GM19324 (cell line): ENCODE measurements at regions not wholly inside any gene's neighbourhood (a gene's known extent, or its start where the extent isn't known, plus 50 kb on each side); places are given as distances from the start of the nearest gene placed in this dataset.
A peak's percentile ranks its signal among the peaks of the same experiment; 100 is the strongest.
"Not testable (repeated sequence)": the region's sequence is repeated elsewhere in the genome, so short reads cannot be mapped to it uniquely, and the experiment has no call there.

Experiments
- ATAC-seq: cut with Tn5 transposase; IDR thresholded peaks from one replicate; pipeline ENCODE4 v1.9.1; 2021; ENCODE audit warnings: mild to moderate bottlenecking, moderate library complexity; ENCODE audit not compliant: unreplicated experiment, low FRiP score

DNA sequence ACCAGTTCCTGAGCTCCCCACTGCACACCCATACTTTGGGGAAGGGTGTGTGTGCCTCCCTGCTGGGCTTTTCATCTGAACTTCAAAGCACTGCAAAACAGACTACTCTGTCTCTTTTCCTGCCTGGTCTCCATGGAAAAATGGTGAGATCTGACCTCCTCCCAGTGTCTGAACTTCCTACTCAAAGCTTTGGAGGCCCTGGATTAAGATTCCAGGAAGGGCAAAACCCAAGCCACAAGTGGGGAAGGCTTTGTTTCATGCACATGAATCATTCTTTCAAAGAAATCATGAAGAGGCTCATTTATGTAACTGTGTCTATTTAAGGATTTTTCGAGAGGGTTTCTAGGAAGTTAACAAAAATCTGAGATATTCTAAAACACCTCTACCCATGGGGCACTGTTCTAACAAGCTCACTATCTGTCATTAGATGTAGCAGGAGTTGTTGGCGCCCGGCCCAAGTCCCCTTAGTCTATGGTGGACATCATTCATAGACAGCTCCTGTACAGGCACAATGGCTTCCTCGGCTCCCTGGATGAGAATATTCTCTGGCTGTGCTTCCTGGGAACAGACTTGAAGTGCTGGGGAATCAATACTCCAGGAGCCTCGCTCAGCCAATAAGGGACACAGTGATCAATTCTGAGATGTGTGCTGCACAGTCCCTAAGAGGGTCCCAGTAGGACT lies 224.0 kb downstream of the KTN1 start:
- no peak for ATAC-seq

DNA sequence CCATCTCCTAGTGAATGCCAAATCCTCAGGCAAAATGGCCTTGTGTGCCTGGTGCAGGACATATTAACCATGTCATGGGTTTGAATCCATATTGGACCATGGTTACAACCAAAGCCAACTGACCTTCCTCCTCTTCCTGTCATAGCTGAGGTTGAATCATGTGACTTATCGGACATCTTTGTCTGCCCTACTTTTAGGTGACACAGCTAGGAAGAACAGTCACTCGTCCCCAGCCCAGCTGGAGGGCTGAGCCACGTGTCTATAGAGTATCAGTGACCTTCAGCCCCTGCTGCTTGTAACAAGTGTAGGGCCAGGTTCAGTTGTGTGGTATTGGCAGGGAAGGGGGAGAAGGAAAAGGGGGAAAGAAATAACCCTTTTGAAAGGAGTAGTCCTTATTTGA lies 225.2 kb downstream of the KTN1 start:
- ATAC-seq: no peak

DNA sequence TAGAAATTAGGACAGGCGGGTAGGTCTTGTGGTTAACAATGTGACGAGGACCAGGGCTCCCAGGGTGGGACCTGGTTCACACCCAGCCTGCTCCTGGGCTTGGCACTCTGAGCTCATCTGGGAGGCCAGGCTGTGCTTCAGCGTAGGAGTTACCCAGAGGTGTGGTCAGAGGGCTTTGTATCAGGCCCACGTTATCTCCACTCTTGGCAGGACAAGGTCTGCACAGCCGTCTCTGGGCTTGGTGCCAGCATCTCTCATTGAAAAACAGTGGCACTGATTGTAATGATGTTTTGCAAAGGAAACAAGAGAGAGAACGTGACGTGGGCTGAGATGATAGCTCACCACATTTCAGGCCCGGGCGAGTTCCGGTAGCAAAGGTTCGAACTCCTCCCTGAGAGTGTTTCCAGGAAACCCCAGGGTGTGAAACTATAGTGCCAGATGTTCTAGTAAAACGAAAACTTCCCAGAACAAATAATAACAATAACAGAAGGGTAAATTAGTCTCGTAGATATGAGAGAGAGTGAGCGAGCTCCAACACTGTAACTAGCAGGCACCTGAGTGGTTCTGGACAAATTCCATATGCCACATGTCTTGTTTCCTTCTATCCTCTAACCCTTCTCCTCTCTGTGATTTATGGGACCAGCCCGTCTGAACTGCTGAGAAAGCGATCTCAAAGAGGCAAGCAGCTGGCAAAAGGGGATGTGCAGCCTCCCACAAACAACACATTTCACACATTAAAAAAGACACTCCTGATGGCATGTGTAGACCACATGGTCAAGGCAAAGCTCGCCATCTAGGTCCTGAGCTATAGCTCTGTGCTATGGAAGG lies 227.3 kb downstream of the KTN1 start:
- peak; percentile 76 for ATAC-seq

DNA sequence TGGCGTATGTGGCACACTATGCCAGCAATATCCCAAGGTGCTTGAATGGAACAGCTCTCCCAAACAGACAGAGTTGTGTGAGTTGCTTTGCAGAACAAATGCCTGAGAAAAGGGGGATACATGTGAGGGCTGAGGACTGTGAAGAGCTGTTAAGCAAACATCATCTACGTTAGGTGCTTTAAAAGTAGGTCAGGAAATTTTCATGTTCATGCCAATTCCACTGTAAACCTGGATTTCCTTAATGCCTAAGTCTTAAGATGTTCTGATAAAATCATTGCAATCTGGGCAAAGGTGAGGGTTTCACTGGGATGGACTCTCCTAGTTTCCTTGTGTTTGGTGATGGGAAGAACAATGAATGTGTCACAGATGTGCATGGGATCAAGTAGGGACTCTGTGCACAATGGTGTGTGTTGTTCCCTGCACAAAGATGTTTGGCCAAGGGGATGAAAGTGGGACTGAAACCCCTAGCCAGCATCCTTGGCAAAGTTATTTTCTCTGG lies 227.9 kb downstream of the KTN1 start:
- no peak for ATAC-seq

DNA sequence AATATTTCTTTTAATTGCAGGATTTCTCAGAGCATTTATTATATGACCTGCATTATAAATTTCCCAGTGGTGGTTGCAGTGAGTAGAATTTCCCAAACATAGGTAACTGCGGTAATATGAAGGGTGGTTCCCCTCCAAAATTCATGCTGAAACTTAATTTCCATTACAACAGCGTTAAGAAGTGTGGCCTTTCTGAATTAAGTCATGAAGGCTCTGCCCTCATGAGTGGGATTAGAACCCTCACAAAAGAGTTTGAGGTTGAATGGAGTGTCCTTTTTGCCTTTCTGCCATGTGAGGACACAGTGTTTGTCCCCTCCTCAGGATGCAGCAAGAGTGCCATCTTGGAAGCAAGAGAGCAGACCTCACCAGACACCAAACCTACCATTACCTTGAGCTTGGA lies 233.6 kb downstream of the KTN1 start:
- no peak for ATAC-seq

DNA sequence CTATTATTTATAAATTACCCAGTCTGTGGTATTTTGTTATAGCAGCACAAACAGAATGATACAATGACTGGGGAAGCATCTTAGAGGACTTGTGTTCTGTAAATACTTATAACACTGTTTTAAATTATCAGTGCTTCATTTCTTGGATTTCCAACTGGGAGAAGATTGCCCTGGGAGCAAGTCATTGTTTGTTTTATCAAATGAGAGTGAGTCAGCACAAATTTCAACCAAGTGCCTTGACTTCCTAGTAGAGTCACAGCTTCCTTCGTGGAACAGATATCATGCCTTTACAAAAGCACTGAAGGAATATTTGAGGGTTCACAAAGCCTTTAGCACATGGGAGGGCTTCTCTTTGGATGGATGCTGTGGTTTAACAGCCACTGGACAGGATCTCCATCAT lies 234.1 kb downstream of the KTN1 start:
- no peak for ATAC-seq

DNA sequence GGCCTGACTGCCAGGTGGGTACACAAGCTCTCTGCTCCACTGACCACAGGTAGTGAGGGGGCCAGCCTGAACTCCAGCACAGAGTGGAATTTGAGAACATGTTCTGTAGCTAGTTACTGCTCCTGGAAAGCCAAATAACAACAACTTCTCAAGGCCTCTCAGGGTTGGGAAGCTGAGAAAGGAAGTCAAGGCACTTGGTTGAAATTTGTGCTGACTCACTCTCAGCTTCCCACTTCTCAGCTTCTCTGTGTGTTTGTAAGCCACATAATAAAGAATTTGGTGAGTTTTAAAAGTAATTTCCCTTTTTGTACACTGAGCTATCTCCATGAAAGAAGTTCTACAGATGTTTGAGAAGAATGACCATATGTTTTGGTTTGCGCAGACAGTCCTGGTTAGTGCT lies 234.9 kb downstream of the KTN1 start:
- ATAC-seq: no peak

DNA sequence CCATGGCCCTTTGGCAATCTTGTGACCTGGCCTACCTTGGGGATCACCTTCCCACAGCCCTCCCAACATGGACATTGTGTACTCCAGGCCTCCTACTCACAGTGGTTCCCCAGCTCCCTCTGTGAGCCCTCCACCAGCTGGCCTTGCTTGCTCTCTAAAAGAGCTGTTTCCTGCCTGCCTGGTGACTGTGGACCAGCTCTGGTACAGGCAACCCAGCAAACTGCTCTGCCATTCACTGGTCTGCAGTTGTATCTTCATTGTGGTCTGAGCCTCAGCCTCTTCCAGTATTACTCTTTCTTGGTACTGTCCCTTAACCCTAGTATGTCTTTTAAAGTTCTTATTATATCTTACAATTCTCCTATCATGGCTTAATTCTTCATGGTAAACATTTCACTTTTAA lies 236.2 kb downstream of the KTN1 start:
- no peak for ATAC-seq

DNA sequence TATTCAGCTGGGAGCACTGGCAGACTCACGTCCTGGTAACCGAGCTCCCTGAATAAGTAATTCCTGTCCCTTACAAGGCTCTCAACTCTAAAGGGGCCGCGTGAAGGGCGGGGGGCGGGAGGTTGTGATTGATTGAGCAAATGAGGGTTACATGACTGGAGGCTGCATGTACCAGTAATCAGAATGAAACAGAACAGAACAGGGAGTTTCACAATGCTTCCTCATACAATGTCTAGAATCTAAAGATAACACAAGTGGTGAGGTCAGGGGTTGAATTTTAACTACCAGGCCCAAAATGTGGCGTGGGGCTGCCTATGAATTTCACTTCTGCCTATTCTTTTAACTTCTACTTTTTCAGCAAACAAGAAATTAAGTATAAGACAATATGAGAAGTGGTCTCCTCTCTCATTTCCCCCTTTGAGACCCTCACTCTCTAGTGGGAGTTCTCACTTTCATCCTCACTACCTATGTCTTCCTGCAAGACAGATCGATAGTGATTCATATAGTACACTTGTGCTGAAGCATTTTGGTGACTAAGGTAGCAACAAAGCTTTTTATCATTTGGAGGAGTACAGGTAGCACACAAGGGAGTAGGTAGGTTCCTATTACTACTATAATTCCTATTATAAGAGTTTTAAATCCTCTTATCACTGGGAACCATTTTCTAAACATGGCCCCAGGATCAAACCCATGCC lies 239.8 kb downstream of the KTN1 start:
- ATAC-seq: peak; percentile 86

DNA sequence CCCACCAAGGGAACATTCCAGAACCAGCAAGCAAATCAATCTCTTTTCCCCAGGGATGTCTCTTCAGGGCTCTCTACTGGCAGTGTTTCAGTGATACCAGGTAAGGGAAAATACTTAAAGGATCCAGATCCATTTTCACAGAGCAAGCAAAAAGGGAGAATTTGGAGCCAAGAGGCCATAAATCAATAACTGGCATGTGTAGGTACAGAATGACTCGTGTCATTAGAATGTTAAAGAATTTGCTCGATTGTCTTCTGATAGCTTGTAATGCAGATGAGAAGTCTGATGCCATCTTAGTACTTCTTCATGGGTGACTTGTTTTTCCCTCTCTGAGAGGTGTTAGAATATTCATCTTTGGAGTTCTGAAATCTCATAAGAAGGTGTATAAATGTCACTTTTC lies 242.9 kb downstream of the KTN1 start:
- no peak for ATAC-seq

DNA sequence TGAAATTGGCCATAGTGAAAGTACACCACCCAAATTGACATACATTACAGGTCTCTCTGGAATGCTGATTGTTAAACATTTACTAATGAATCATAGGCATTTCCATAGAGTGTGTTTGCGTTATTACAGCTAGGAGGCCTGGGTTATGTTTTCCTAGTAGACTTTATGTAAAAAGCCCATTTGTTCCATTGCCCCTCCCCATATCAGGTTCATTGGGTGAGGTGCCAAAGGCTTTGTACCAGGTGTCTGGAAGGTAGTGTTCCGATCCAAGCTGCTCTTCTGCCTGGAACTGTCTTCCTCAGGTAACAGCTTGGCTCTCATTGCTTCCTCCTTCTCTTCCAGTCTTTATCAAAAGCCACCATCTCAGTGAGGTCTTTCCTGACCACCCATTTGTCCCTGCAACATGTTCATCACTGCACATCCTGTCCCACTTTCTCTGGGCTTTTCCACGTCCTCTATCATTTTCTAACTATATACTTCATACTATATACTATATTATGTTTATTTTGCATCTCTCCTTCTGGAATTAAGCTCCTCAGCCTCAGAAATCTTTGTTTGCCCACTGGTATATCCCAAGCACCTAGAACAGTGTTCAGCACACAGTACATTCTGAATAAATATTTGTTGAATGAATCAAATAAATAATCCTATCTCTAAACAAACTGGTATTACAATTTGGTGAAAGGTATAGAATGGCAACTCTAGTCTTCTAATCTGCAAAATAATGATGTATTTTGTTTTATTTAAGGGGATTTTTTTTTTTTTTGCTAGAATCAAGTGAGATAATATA lies 252.3 kb downstream of the KTN1 start:
- ATAC-seq: no peak

DNA sequence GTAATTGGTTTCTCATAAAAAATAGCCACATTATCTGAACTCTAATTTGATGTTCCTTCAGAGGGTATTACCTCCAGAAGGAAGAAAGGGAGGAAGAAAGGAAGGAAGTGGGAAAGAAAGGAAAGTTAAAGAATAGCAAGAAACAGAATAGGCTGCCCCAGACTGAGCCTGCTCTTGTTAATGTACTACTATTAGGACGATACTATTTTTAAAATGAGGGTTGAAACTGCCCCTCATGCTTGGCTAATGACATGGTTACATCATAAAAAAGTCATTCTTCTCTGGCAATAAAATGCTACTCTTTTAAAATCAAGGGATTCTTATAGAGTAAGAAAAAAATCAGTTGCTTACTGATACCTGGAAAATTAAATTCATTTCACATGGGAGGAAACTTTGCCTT lies 253.0 kb downstream of the KTN1 start:
- ATAC-seq: no peak

DNA sequence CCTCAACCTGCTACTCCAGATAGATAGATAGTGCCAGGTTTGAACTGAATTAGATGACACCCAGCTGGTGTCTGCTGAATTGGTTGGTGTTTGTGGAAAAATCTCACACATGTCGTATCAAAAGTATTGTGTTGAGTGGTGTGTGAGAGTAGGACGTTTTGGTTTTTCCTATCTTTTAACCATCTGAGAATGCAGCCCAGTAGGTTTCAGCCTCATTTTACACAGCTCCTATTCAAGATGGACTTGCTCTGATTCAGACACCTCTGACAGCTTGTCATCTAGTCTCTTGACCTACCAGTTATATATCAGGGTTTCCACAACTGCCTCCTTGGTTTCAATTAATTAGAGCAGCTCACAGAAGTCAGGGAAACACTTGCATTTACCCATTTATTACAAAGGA lies 254.4 kb downstream of the KTN1 start:
- ATAC-seq: no peak

DNA sequence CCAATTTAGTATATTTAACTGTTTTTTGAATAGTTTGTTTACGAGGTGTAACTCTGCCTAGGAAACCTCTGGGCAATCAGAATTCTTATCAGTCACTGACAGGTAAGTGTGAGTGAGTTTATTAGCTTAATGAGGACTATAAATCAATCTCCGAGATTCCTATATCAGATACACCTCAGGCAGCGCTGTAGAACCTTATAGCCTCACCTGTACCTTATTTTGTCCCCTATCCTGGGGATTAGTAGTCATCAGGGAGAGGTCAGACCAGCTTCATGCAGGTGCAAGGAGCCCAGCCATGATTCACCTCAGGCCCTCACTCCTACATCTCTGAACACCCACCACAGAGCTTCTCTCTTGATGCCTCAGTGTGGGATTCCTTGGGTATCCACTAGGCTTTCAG lies 256.0 kb downstream of the KTN1 start:
- no peak for ATAC-seq

DNA sequence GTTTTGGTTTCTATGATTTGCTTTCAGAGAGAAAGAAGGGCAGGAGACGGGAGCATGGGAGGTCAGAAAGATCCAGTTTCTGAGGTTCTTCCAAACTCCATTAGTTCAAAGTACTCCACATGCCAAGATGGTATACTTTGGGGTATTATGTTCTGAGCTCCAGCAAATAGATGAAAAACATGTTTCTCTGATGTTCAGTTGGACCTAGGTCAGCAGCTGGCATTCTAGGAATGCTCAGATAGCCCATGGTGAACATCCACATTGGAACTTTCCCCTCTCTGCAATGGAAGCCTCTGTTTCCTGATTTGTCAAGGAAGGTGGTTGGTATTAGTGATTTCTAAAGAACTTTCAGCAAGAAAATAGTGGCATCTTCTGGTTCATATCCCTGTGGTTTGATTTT lies 257.5 kb downstream of the KTN1 start:
- no peak for ATAC-seq

DNA sequence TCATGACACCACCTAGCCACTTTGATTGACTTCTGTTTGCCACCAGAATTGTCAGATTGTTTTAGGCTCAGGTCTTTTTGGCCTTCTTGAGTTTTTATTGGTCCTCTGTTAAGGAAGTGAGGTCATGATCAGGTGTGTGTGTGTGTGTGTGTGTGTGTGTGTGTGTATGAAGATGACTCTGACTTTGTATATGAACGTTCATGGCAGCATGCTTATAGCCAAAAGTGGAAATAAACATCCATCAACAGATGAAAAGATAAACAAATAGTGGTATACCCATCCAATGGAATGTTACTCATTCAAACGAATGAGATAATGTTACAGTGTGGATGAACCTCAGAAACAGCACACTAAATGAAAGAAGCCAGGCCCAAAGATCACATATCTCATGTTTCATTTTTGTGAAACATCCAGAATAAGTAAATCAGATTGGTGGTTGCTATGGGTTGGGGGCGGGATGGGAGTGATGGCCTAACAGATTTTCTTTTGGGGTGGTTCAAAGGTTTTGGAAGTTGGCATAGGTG lies 258.6 kb downstream of the KTN1 start:
- ATAC-seq: no peak

DNA sequence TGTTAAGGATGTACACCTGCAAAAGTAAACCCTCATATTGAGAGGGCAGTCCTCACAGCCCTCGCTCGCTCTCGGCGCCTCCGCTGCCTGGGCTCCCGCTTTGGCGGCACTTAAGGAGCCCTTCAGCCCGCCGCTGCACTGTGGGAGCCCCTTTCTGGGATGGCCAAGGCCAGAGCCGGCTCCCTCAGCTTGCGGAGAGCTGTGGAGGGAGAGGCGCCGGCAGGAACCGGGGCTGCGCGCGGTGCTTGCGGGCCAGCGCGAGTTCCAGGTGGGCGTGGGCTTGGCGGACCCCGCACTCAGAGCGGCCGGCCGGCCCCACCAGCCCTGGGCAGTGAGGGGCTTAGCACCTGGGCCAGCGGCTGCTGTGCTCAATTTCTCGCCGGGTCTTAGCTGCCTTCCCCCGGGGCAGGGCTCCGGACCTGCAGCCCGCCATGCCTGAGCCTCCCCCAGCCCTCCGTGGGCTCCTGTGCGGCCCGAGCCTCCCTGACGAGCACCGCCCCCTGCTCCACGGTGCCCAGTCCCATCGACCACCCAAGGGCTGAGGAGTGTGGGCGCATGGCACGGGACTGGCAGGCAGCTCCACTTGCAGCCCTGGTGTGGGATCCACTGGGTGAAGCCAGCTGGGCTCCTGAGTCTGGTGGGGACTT lies 259.4 kb downstream of the KTN1 start:
- not testable (repeated sequence) for ATAC-seq

DNA sequence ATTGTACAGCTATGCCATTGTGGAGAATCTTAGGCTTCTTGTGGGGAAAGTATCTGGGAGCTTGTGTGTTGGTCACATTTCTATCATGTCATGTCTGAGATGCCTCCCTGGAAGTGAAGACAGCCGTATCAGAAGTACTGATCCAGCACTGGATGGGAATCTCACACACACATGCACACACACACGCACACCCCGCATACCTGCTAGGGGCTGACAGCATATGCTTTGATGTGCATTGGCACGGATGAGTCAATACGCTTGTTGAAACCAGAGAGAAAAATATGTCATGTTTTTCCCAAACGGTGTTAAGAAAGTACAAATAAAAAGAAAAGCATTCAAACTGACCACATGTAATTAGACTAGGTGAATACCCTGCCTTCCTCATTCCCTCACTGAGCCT lies 260.8 kb downstream of the KTN1 start:
- no peak for ATAC-seq

DNA sequence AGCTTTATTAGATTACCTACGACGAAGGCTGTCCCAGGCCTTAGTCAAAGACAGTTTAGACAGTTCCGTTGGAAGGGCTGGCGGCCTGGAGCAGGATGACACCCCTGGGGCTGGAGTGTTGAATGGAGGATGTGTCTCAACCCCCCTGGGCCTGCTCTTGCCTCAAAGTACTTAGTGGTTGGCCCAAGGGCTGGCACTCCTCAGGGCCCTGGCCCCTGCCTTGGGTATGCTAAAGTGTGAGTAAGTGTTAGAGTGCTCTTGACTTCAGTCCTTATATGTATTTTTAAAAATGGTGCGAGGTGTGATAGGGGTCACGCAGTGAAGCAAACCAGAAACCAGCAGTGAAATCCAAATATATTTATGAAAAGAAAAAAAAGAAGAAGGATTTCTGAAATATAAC lies 261.6 kb downstream of the KTN1 start:
- ATAC-seq: no peak
